ENCODE measurements at regions not wholly inside any gene's neighbourhood (a gene's known extent, or its start where the extent isn't known, plus 50 kb on each side); places are given as distances from the start of the nearest gene placed in this dataset.

- no peak for TF ChIP-seq CTCF (IDR thresholded peaks at IDR 0.05)
- no peak for TF ChIP-seq POLR2A (IDR thresholded peaks at IDR 0.05)
- TF ChIP-seq EP300 (IDR thresholded peaks at IDR 0.05) = no peak
These were observed 171.4 kb upstream of the NUPR2 start for GRCh38 chr7:56287429-56288138.

All from tibial nerve (tissue), 4 donors.